Loucy (cell line): ENCODE measurements at regions not wholly inside any gene's neighbourhood (a gene's known extent, or its start where the extent isn't known, plus 50 kb on each side); places are given as distances from the start of the nearest gene placed in this dataset.

Experiments
- CTCF ChIP-seq: fragments of 200-600 bp; sonication (generic); conservative IDR thresholded peaks from 2 replicates; pipeline ENCODE4 v1.5.1; 2014; ENCODE audit warnings: mild to moderate bottlenecking, antibody characterized with exemption, low read length
- EZH2phosphoT487 ChIP-seq: fragments of 200-600 bp; IDR thresholded peaks from 2 replicates; pipeline ENCODE4 v1.6.1; 2018; ENCODE audit warnings: antibody characterized with exemption, mild to moderate bottlenecking, moderate library complexity, borderline replicate concordance

GRCh38 chr1:43052322-43052721 is 93.7 kb upstream of the SLC2A1 start:
- TF ChIP-seq CTCF (no peak), EZH2phosphoT487 (no peak)
